GM18867 (cell line): ENCODE measurements at regions not wholly inside any gene's neighbourhood (a gene's known extent, or its start where the extent isn't known, plus 50 kb on each side); places are given as distances from the start of the nearest gene placed in this dataset.
"Not testable (repeated sequence)": the region's sequence is repeated elsewhere in the genome, so short reads cannot be mapped to it uniquely, and the experiment has no call there.

Source experiments
- ATAC-seq: cut with Tn5 transposase; IDR thresholded peaks from one replicate; pipeline ENCODE4 v1.9.1; 2021; ENCODE audit warnings: mild to moderate bottlenecking, moderate library complexity; ENCODE audit not compliant: unreplicated experiment

- not testable (repeated sequence) for ATAC-seq
Measured at GRCh38 chr2:91742973-91743490, 3051.6 kb downstream of the RPIA start.

- not testable (repeated sequence) for ATAC-seq
Measured at GRCh38 chr2:91743910-91744309, 3052.4 kb downstream of the RPIA start.

- not testable (repeated sequence) for ATAC-seq
Measured at GRCh38 chr2:91744700-91745141, 3053.2 kb downstream of the RPIA start.

GRCh38 chr2:91748902-91749301, 3057.4 kb downstream of the RPIA start:
- no peak for ATAC-seq

GRCh38 chr2:91749665-91750064, 3058.2 kb downstream of the RPIA start:
- ATAC-seq: not testable (repeated sequence)

GRCh38 chr2:91759361-91759941, 3068.0 kb downstream of the RPIA start:
- peak; percentile 48 for ATAC-seq

GRCh38 chr2:91760672-91761071, 3069.2 kb downstream of the RPIA start:
- ATAC-seq: not testable (repeated sequence)

- ATAC-seq: not testable (repeated sequence)
Measured at GRCh38 chr2:91762312-91762711, 3070.8 kb downstream of the RPIA start.

GRCh38 chr2:91763710-91764109, 3072.2 kb downstream of the RPIA start:
- ATAC-seq: not testable (repeated sequence)

GRCh38 chr2:91764581-91765002, 3073.1 kb downstream of the RPIA start:
- not testable (repeated sequence) for ATAC-seq

- not testable (repeated sequence) for ATAC-seq
Measured at GRCh38 chr2:91765018-91765754, 3073.7 kb downstream of the RPIA start.

- ATAC-seq: not testable (repeated sequence)
Measured at GRCh38 chr2:91766349-91767048, 3075.0 kb downstream of the RPIA start.

- ATAC-seq: not testable (repeated sequence)
Measured at GRCh38 chr2:91768301-91768700, 3076.8 kb downstream of the RPIA start.

- ATAC-seq: not testable (repeated sequence)
Measured at GRCh38 chr2:91768997-91769396, 3077.5 kb downstream of the RPIA start.

- not testable (repeated sequence) for ATAC-seq
Measured at GRCh38 chr2:91770046-91770575, 3078.6 kb downstream of the RPIA start.

- not testable (repeated sequence) for ATAC-seq
Measured at GRCh38 chr2:91771604-91772003, 3080.1 kb downstream of the RPIA start.

- ATAC-seq: not testable (repeated sequence)
Measured at GRCh38 chr2:91772240-91772937, 3080.9 kb downstream of the RPIA start.

- ATAC-seq: not testable (repeated sequence)
Measured at GRCh38 chr2:91773810-91774209, 3082.3 kb downstream of the RPIA start.

- ATAC-seq: not testable (repeated sequence)
Measured at GRCh38 chr2:91775193-91775592, 3083.7 kb downstream of the RPIA start.

GRCh38 chr2:91780324-91780723, 3088.9 kb downstream of the RPIA start:
- not testable (repeated sequence) for ATAC-seq
